Natural killer cell treated with Interleukin-12 subunit alpha and Interleukin-12 subunit beta and Interleukin-15 and Interleukin-18, amount 100 ng/mL, for 72 hours (primary cell): ENCODE measurements at regions not wholly inside any gene's neighbourhood (a gene's known extent, or its start where the extent isn't known, plus 50 kb on each side); places are given as distances from the start of the nearest gene placed in this dataset.
"Not testable (repeated sequence)": the region's sequence is repeated elsewhere in the genome, so short reads cannot be mapped to it uniquely, and the experiment has no call there.

Source experiments
- ATAC-seq, 2 donors: fragments of 150-1000 bp; cut with Tn5 transposase in 1 of 2; sonication (Bioruptor Pico), chemical (Tn5 transposase) in 1 of 2; 2 replicates each; pipeline ENCODE4 v1.10.0; 2021
- DNase-seq: peaks from one replicate; pipeline ENCODE4 v3.0.0; 2022; ENCODE audit warnings: low spot score
- H3K27ac Mint-ChIP-seq, 2 donors: 1 replicate in 1 of 2; 2 replicates in 1 of 2; pipeline ENCODE4 v1.8.0; 2022; ENCODE audit warnings: mixed read lengths in 2 of 2, mild to moderate bottlenecking in 1 of 2, moderate library complexity in 1 of 2
- H3K27me3 Mint-ChIP-seq, 2 donors: 1 replicate in 1 of 2; 2 replicates in 1 of 2; pipeline ENCODE4 v1.8.0; 2022; ENCODE audit warnings: mixed read lengths in 2 of 2
- H3K36me3 Mint-ChIP-seq: one replicate; pipeline ENCODE4 v1.8.0; 2022; ENCODE audit warnings: mixed read lengths
- H3K4me1 Mint-ChIP-seq, 2 donors: 1 replicate in 1 of 2; 2 replicates in 1 of 2; pipeline ENCODE4 v1.8.0; 2022; ENCODE audit warnings: low read depth in 2 of 2, mixed read lengths in 2 of 2, mild to moderate bottlenecking in 1 of 2
- H3K4me3 Mint-ChIP-seq: one replicate; pipeline ENCODE4 v1.8.0; 2022; ENCODE audit warnings: mixed read lengths
- H3K9me3 Mint-ChIP-seq: 2 replicates; pipeline ENCODE4 v1.8.0; 2022; ENCODE audit warnings: mixed read lengths

- H3K4me3 Mint-ChIP-seq, result no peak overlapping the region
- peaks cover 0 to 10% of the 10 kb centered on the region in 2 donors for H3K27me3 Mint-ChIP-seq
- no peak overlapping the region for H3K27ac Mint-ChIP-seq
- H3K9me3 Mint-ChIP-seq, result no peaks in the 10 kb centered on the region
- no peak for ATAC-seq
- no peaks in the 10 kb centered on the region for H3K36me3 Mint-ChIP-seq
- DNase-seq, result no peak
- H3K4me1 Mint-ChIP-seq, result no peaks in the 10 kb centered on the region
Measured at GRCh38 chr11:27234043-27234668, 128.9 kb downstream of the CCDC34 start.

GRCh38 chr11:27233654-27234042, 129.4 kb downstream of the CCDC34 start:
- DNase-seq (no peak), ATAC-seq (no peak)
- no peaks in the 10 kb centered on the region for H3K9me3 Mint-ChIP-seq
- no peaks in the 10 kb centered on the region for H3K36me3 Mint-ChIP-seq
- no peak overlapping the region for H3K27ac Mint-ChIP-seq
- H3K4me1 Mint-ChIP-seq, result no peaks in the 10 kb centered on the region
- no peak overlapping the region for H3K4me3 Mint-ChIP-seq
- peaks cover under 1 to 5% of the 10 kb centered on the region in 2 donors for H3K27me3 Mint-ChIP-seq

- ATAC-seq (no peak), DNase-seq (no peak)
- H3K9me3 Mint-ChIP-seq, result no peaks in the 10 kb centered on the region
- H3K4me3 Mint-ChIP-seq, result no peak overlapping the region
- H3K27ac Mint-ChIP-seq, result no peak overlapping the region
- H3K36me3 Mint-ChIP-seq, result no peaks in the 10 kb centered on the region
- H3K4me1 Mint-ChIP-seq, result no peaks in the 10 kb centered on the region
- H3K27me3 Mint-ChIP-seq, result peaks cover 2 to 5% of the 10 kb centered on the region in 2 donors
Measured at GRCh38 chr11:27231530-27231929, 131.5 kb downstream of the CCDC34 start.

GRCh38 chr11:27230192-27230572, 132.8 kb downstream of the CCDC34 start:
- no peaks in the 10 kb centered on the region for H3K36me3 Mint-ChIP-seq
- H3K4me3 Mint-ChIP-seq, result no peak overlapping the region
- no peak for DNase-seq
- H3K4me1 Mint-ChIP-seq, result no peaks in the 10 kb centered on the region
- no peak for ATAC-seq
- no peaks in the 10 kb centered on the region for H3K9me3 Mint-ChIP-seq
- H3K27ac Mint-ChIP-seq, result no peak overlapping the region
- H3K27me3 Mint-ChIP-seq, result peaks cover 2 to 5% of the 10 kb centered on the region in 2 donors

GRCh38 chr11:27229511-27230191, 133.4 kb downstream of the CCDC34 start:
- Mint-ChIP-seq H3K36me3 (no peaks in the 10 kb centered on the region), H3K4me3 (no peak overlapping the region), H3K4me1 (no peaks in the 10 kb centered on the region), H3K27ac (no peak overlapping the region), H3K27me3 (peaks cover 2 to 5% of the 10 kb centered on the region in 2 donors), H3K9me3 (no peaks in the 10 kb centered on the region)
- DNase-seq, result no peak
- no peak for ATAC-seq

GRCh38 chr11:27228906-27229290, 134.1 kb downstream of the CCDC34 start:
- Mint-ChIP-seq H3K4me3 (no peak overlapping the region), H3K36me3 (no peaks in the 10 kb centered on the region), H3K4me1 (no peaks in the 10 kb centered on the region), H3K27ac (no peak overlapping the region), H3K9me3 (no peaks in the 10 kb centered on the region), H3K27me3 (peaks cover 2 to 5% of the 10 kb centered on the region in 2 donors)
- ATAC-seq (no peak), DNase-seq (no peak)

- peaks cover 2 to 5% of the 10 kb centered on the region in 2 donors for H3K27me3 Mint-ChIP-seq
- H3K9me3 Mint-ChIP-seq, result no peaks in the 10 kb centered on the region
- no peak overlapping the region for H3K4me3 Mint-ChIP-seq
- no peaks in the 10 kb centered on the region for H3K4me1 Mint-ChIP-seq
- no peaks in the 10 kb centered on the region for H3K36me3 Mint-ChIP-seq
- no peak for DNase-seq
- no peak for ATAC-seq
- H3K27ac Mint-ChIP-seq, result no peak overlapping the region
Measured at GRCh38 chr11:27228232-27228905, 134.6 kb downstream of the CCDC34 start.

GRCh38 chr11:27227736-27228135, 135.3 kb downstream of the CCDC34 start:
- H3K27me3 Mint-ChIP-seq, result peaks cover 2 to 5% of the 10 kb centered on the region in 2 donors
- H3K4me3 Mint-ChIP-seq, result no peak overlapping the region
- H3K9me3 Mint-ChIP-seq, result no peaks in the 10 kb centered on the region
- DNase-seq (no peak), ATAC-seq (no peak)
- no peaks in the 10 kb centered on the region for H3K4me1 Mint-ChIP-seq
- no peaks in the 10 kb centered on the region for H3K36me3 Mint-ChIP-seq
- H3K27ac Mint-ChIP-seq, result no peak overlapping the region

GRCh38 chr11:27219487-27220039, 143.5 kb downstream of the CCDC34 start:
- DNase-seq, ATAC-seq, H3K36me3 Mint-ChIP-seq, H3K9me3 Mint-ChIP-seq, H3K4me1 Mint-ChIP-seq, H3K27ac Mint-ChIP-seq, H3K27me3 Mint-ChIP-seq, H3K4me3 Mint-ChIP-seq: not testable (repeated sequence)

GRCh38 chr11:27218421-27219038, 144.5 kb downstream of the CCDC34 start:
- DNase-seq (no peak), ATAC-seq (no peak)
- Mint-ChIP-seq H3K4me3 (no peak overlapping the region), H3K4me1 (no peaks in the 10 kb centered on the region), H3K27me3 (no peaks in the 10 kb centered on the region), H3K9me3 (no peaks in the 10 kb centered on the region), H3K27ac (no peak overlapping the region), H3K36me3 (no peaks in the 10 kb centered on the region)

GRCh38 chr11:27217948-27218420, 145.0 kb downstream of the CCDC34 start:
- Mint-ChIP-seq H3K27ac (no peak overlapping the region), H3K4me3 (no peak overlapping the region), H3K36me3 (no peaks in the 10 kb centered on the region), H3K9me3 (no peaks in the 10 kb centered on the region), H3K27me3 (no peaks in the 10 kb centered on the region), H3K4me1 (no peaks in the 10 kb centered on the region)
- ATAC-seq, result no peak
- DNase-seq, result no peak

- Mint-ChIP-seq H3K4me1 (no peaks in the 10 kb centered on the region), H3K27me3 (no peaks in the 10 kb centered on the region), H3K36me3 (no peaks in the 10 kb centered on the region), H3K4me3 (no peak overlapping the region), H3K9me3 (no peaks in the 10 kb centered on the region), H3K27ac (no peak overlapping the region)
- DNase-seq (no peak), ATAC-seq (no peak)
Measured at GRCh38 chr11:27217496-27217895, 145.5 kb downstream of the CCDC34 start.

GRCh38 chr11:27216270-27217149, 146.5 kb downstream of the CCDC34 start:
- ATAC-seq (no peak), DNase-seq (no peak)
- H3K27ac Mint-ChIP-seq, result no peak overlapping the region
- no peaks in the 10 kb centered on the region for H3K27me3 Mint-ChIP-seq
- H3K9me3 Mint-ChIP-seq, result no peaks in the 10 kb centered on the region
- H3K4me3 Mint-ChIP-seq, result no peak overlapping the region
- H3K36me3 Mint-ChIP-seq, result no peaks in the 10 kb centered on the region
- no peaks in the 10 kb centered on the region for H3K4me1 Mint-ChIP-seq
